ENCODE measurements at regions not wholly inside any gene's neighbourhood (a gene's known extent, or its start where the extent isn't known, plus 50 kb on each side); places are given as distances from the start of the nearest gene placed in this dataset.
"Not testable (repeated sequence)": the region's sequence is repeated elsewhere in the genome, so short reads cannot be mapped to it uniquely, and the experiment has no call there.

DNA sequence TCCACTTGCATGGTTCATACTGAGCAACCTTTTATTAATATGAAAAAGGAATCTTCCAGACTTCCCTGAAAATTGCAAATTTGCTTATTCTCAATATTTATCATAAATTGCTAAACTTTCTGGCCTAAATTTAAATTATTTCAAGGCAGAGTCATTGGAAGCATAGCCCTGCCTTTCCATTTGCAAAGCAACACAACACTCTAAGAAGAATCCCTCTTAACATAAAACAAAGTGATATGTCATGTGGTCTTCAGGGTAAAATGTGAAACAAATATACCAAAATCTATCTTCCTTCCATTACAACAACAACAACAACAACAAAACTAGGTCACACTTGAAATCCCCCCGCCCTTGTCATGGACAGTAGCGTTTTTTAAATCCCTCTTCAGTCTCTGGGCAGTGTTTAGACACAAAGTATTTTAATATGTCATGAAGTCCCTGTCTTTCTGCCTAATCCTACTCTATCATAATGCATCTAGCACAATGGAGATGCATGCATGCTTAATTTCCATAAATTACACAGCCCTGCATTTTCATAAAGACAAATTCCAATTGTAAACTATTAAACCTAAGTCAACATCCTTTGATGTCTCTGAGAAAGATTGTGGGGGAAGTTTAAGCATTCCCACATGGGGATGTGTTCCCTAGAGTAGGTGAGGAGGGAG lies 668.9 kb upstream of the LCORL start:
- TF ChIP-seq POLR2AphosphoS5 (IDR thresholded peaks at IDR 0.05; ENCODE audit: low read depth, low read length) (no peak), TAF1 (IDR thresholded peaks at IDR 0.05; ENCODE audit: borderline replicate concordance, low read depth, low read length) (no peak), POLR2A (IDR thresholded peaks at IDR 0.05; ENCODE audit: low read depth, low read length) (no peak)
- no peak for DNase-seq (ENCODE audit: insufficient read length)
- no peak for FAIRE-seq

DNA sequence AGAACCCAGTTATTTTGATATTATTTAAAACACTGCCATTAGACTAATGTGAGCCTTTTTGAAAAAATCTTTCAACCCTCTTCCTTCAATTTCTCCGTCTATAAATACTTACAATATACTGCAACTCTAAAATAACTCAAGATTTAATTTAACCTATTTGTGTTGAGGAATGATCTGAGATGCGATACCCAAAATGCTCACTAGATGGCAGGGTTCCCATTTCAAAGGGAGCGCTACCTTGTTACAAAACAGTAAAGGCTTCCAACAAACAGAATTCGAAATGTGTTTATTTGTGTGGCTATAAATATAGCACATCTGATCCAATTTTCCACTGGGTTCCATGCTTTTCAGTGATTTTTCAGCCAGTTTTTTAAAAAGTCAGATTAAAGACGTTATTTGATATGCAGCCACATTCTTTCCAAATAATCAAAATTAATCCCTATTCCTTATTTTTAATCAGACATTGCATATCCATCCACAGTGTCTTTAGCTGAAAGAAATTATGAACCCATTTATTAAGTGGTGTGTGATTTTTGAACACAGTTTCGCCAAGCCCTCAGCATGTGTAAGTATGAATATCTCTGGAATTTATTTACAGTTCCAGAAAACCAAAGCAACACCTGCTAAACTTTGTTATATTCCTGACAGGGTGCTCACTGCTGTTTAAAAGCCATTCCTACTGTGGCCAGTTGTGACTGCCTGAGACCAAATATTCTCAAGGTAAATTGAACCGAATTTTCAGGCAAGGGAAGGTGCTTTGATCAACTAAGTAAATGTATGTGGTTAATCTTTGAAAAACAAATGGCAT lies 668.0 kb upstream of the LCORL start:
- DNase-seq (ENCODE audit: insufficient read length) = no peak
- FAIRE-seq = peak; percentile 74
- TF ChIP-seq TAF1 (IDR thresholded peaks at IDR 0.05; ENCODE audit: borderline replicate concordance, low read depth, low read length) (no peak), POLR2AphosphoS5 (IDR thresholded peaks at IDR 0.05; ENCODE audit: low read depth, low read length) (no peak), POLR2A (IDR thresholded peaks at IDR 0.05; ENCODE audit: low read depth, low read length) (no peak)

GRCh38 chr4:18688351-18688750 lies 666.8 kb upstream of the LCORL start:
- not testable (repeated sequence) for DNase-seq (ENCODE audit: insufficient read length); FAIRE-seq

DNA sequence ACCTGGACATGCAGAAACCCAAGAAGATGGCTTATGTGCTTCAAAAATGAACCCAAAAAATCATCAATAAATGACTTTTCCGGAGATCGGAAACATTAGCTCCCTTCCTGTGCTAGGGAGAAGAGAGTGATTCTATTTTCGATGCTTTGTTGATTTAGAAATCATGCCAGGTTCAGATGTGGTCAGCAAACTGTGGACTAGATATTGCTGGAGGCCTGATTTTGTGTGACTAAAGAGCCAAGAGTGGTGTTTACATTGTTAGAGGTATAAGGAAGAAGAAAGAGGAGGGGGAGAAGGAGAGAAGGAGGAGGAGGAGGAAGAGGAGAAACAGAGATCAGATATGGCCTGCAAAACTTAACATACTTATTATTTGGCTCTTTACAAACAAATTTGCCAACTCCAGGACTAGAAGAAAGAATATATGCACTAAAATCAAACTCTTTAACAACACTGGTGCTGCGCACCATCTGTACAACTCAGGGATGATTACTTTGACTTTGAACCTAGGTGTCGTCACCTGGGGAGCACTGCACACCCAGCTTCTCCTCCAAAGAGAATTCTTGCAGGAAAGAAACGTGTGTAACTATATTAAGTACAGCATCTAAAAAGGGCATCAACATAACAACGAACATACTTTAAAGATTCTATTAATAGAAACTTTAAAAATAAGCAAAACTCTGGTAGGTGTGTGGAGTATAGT lies 664.9 kb upstream of the LCORL start:
- FAIRE-seq (no peak), DNase-seq (ENCODE audit: insufficient read length) (no peak)
- TF ChIP-seq TAF1 (IDR thresholded peaks at IDR 0.05; ENCODE audit: borderline replicate concordance, low read depth, low read length) (no peak), POLR2A (IDR thresholded peaks at IDR 0.05; ENCODE audit: low read depth, low read length) (no peak), POLR2AphosphoS5 (IDR thresholded peaks at IDR 0.05; ENCODE audit: low read depth, low read length) (no peak)

- no peak for DNase-seq (ENCODE audit: insufficient read length)
- no peak for FAIRE-seq
- TF ChIP-seq TAF1 (IDR thresholded peaks at IDR 0.05; ENCODE audit: borderline replicate concordance, low read depth, low read length) (no peak), POLR2A (IDR thresholded peaks at IDR 0.05; ENCODE audit: low read depth, low read length) (no peak), POLR2AphosphoS5 (IDR thresholded peaks at IDR 0.05; ENCODE audit: low read depth, low read length) (no peak)
These were observed 663.4 kb upstream of the LCORL start for GRCh38 chr4:18684932-18685331.

DNA sequence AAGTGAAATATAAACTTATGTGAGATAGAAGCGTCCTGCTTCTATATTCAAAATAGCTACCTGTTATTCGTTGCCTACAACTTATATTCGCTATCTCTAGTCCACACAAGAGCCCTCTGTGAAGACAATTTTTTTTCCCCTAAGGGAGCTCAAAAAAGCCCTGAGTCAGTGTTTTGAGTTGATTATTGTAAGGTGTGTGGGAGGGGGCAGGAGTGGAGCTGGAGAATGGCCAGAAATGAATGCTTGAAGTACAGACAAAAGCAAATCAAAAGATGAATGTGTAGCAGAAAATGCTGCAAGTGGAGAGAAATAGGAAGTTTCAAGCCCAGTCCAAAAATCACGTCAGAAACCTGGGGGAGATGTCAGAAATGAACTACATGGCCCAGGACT lies 655.0 kb upstream of the LCORL start:
- TF ChIP-seq POLR2AphosphoS5 (IDR thresholded peaks at IDR 0.05; ENCODE audit: low read depth, low read length) = no peak
- no peak for TF ChIP-seq TAF1 (IDR thresholded peaks at IDR 0.05; ENCODE audit: borderline replicate concordance, low read depth, low read length)
- no peak for TF ChIP-seq POLR2A (IDR thresholded peaks at IDR 0.05; ENCODE audit: low read depth, low read length)
- FAIRE-seq = no peak
- no peak for DNase-seq (ENCODE audit: insufficient read length)

DNA sequence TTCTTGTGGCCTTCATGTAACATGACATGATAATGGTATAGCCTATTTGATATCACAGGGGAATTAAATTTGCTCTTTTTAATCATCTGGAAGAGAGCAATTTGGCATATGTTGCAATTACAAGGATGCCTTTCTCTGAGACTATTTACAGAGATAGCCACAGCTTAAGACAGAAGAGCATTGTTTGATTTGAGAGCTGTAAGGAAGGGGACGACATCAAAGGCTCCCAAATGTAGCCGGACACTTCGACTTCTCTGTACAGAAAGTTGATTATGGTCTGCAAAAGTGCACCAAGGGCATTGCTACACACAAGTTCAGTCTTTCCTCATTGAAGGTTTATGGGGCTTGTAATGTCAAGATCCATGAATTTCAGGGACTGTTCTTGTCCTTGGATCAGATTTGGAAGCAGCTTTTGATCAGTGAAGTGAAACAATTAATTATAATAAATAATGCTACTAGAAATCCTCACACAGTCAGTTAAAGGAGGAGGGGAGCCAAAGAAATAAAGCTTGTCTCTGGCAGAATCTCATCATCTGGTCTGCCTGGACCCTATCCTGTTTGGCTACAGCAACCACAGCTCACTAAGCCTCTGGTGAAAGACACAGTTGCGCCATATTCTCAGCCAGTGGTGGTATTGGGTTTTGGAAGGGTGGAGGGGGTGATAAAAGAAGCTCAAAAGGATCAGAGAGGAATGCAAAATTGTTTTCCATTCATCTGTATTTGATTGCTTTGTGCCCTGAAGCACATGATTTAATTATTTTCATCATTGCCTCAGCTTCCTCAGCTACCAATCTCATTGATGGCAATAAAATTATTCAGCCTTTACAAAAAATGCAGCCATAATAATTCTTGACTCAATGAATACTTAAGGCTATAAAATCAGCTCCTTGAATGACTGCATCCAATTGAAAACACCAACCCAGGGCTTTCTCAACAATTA lies 654.3 kb upstream of the LCORL start:
- TF ChIP-seq TAF1 (IDR thresholded peaks at IDR 0.05; ENCODE audit: borderline replicate concordance, low read depth, low read length) (no peak), POLR2AphosphoS5 (IDR thresholded peaks at IDR 0.05; ENCODE audit: low read depth, low read length) (no peak), POLR2A (IDR thresholded peaks at IDR 0.05; ENCODE audit: low read depth, low read length) (no peak)
- FAIRE-seq (no peak), DNase-seq (ENCODE audit: insufficient read length) (no peak)

DNA sequence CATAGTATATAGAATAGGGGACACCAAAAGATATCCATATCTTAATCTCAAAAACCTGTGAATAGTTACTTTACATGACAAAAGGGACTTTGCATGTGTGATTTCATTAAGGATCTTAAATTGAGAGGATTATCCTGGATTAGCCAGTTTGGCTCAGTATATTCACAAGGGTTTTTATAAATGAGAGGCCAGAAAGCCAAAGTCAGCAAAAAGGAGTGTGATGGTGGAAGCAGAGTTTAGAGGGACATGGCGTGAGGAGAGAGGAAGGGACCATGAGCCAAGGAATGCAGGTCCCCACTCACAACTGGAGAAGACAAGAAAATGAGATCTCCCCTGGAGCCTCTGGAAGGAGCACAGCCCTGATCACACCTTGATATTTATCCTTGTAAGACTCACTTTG lies 648.5 kb upstream of the LCORL start:
- TF ChIP-seq TAF1 (IDR thresholded peaks at IDR 0.05; ENCODE audit: borderline replicate concordance, low read depth, low read length) (no peak), POLR2AphosphoS5 (IDR thresholded peaks at IDR 0.05; ENCODE audit: low read depth, low read length) (no peak), POLR2A (IDR thresholded peaks at IDR 0.05; ENCODE audit: low read depth, low read length) (no peak)
- DNase-seq (ENCODE audit: insufficient read length) (no peak), FAIRE-seq (no peak)

DNA sequence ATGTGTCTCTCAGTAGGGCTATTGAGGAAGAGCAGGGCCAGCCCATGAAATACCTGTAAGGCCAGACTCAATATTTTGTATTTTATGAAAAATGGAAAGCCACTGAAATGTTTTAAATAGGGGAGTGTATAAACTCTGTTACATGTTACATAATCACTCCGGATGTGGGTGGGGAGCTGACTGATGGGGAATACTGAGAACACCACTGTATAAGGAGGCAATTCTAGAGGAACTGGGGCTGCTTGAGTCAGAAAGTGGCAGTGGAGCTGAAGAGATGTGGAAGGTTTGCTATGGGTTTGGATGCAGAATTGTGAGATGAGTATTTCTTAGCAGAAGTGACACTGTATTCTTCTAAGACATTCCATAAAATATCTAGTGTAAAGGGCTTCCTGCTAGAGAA lies 647.8 kb upstream of the LCORL start:
- no peak for TF ChIP-seq TAF1 (IDR thresholded peaks at IDR 0.05; ENCODE audit: borderline replicate concordance, low read depth, low read length)
- TF ChIP-seq POLR2AphosphoS5 (IDR thresholded peaks at IDR 0.05; ENCODE audit: low read depth, low read length) = no peak
- TF ChIP-seq POLR2A (IDR thresholded peaks at IDR 0.05; ENCODE audit: low read depth, low read length) = no peak
- FAIRE-seq = no peak
- no peak for DNase-seq (ENCODE audit: insufficient read length)

DNA sequence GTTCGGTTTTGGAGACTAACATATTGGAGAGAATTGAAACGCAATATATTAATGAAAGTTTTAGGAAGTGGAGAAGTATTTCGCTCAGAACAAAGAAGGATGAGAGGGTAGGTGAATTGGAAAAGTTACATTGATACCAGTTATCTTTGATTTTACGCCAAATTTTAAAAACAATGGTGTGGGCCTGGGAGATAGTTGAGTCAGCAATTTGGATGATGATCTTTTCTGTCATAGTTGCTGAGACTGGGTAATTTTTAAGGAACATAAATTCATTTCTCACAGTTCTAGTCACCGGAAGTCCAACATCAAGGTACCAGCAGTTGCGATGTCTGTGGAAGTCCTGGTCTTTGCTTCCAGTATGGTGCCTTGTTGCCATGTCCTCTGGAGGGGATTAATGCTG lies 644.8 kb upstream of the LCORL start:
- TF ChIP-seq POLR2AphosphoS5 (IDR thresholded peaks at IDR 0.05; ENCODE audit: low read depth, low read length) = no peak
- TF ChIP-seq POLR2A (IDR thresholded peaks at IDR 0.05; ENCODE audit: low read depth, low read length) = no peak
- TF ChIP-seq TAF1 (IDR thresholded peaks at IDR 0.05; ENCODE audit: borderline replicate concordance, low read depth, low read length) = no peak
- DNase-seq (ENCODE audit: insufficient read length) = no peak
- no peak for FAIRE-seq

- FAIRE-seq = no peak
- TF ChIP-seq TAF1 (IDR thresholded peaks at IDR 0.05; ENCODE audit: borderline replicate concordance, low read depth, low read length) = no peak
- TF ChIP-seq POLR2A (IDR thresholded peaks at IDR 0.05; ENCODE audit: low read depth, low read length) = no peak
- TF ChIP-seq POLR2AphosphoS5 (IDR thresholded peaks at IDR 0.05; ENCODE audit: low read depth, low read length) = no peak
- DNase-seq (ENCODE audit: insufficient read length) = no peak
These were observed 642.6 kb upstream of the LCORL start for GRCh38 chr4:18664171-18664570.
